HG03097 (cell line): ENCODE measurements at regions not wholly inside any gene's neighbourhood (a gene's known extent, or its start where the extent isn't known, plus 50 kb on each side); places are given as distances from the start of the nearest gene placed in this dataset.
"Not testable (repeated sequence)": the region's sequence is repeated elsewhere in the genome, so short reads cannot be mapped to it uniquely, and the experiment has no call there.

Experiments
- ATAC-seq: cut with Tn5 transposase; IDR thresholded peaks from one replicate; pipeline ENCODE4 v1.9.1; 2021; ENCODE audit not compliant: unreplicated experiment, low FRiP score

- no peak for ATAC-seq
Observed at GRCh38 chr13:80753866-80754265, 412.9 kb upstream of the SPRY2 start.

GRCh38 chr13:80751854-80752253, 410.9 kb upstream of the SPRY2 start:
- ATAC-seq = no peak

GRCh38 chr13:80744147-80744914, 403.4 kb upstream of the SPRY2 start:
- no peak for ATAC-seq

GRCh38 chr13:80742033-80742432, 401.1 kb upstream of the SPRY2 start:
- ATAC-seq = no peak

- no peak for ATAC-seq
Observed at GRCh38 chr13:80740071-80740470, 399.1 kb upstream of the SPRY2 start.

GRCh38 chr13:80737513-80737912, 396.6 kb upstream of the SPRY2 start:
- no peak for ATAC-seq

GRCh38 chr13:80727321-80727975, 386.5 kb upstream of the SPRY2 start:
- no peak for ATAC-seq

GRCh38 chr13:80726868-80727267, 385.9 kb upstream of the SPRY2 start:
- no peak for ATAC-seq

GRCh38 chr13:80721689-80722088, 380.8 kb upstream of the SPRY2 start:
- no peak for ATAC-seq

GRCh38 chr13:80718970-80719369, 378.0 kb upstream of the SPRY2 start:
- no peak for ATAC-seq

- ATAC-seq = no peak
Observed at GRCh38 chr13:80717776-80718175, 376.9 kb upstream of the SPRY2 start.

GRCh38 chr13:80716610-80717081, 375.7 kb upstream of the SPRY2 start:
- no peak for ATAC-seq

- ATAC-seq = no peak
Observed at GRCh38 chr13:80712026-80712425, 371.1 kb upstream of the SPRY2 start.

GRCh38 chr13:80708791-80709190, 367.9 kb upstream of the SPRY2 start:
- ATAC-seq = no peak

- ATAC-seq = no peak
Observed at GRCh38 chr13:80707000-80707983, 366.4 kb upstream of the SPRY2 start.

- no peak for ATAC-seq
Observed at GRCh38 chr13:80706164-80706471, 365.2 kb upstream of the SPRY2 start.

GRCh38 chr13:80705371-80706163, 364.6 kb upstream of the SPRY2 start:
- no peak for ATAC-seq

GRCh38 chr13:80704369-80704768, 363.4 kb upstream of the SPRY2 start:
- ATAC-seq = no peak

GRCh38 chr13:80695841-80696240, 354.9 kb upstream of the SPRY2 start:
- no peak for ATAC-seq

GRCh38 chr13:80691814-80692213, 350.9 kb upstream of the SPRY2 start:
- not testable (repeated sequence) for ATAC-seq
